KBM-7 (cell line): ENCODE measurements at regions not wholly inside any gene's neighbourhood (a gene's known extent, or its start where the extent isn't known, plus 50 kb on each side); places are given as distances from the start of the nearest gene placed in this dataset.
"Not testable (repeated sequence)": the region's sequence is repeated elsewhere in the genome, so short reads cannot be mapped to it uniquely, and the experiment has no call there.

ENCODE experiments used
- DNase-seq: peaks from one replicate; pipeline ENCODE4 v3.0.0-alpha.2; 2015
- in situ Hi-C: fragments of 300-500 bp; cut with MboI; formaldehyde crosslinking; loops from 2 replicates; pipeline ENCODE4 v1.14.3; 2020; ENCODE audit warnings: low sequenced_read_pairs, low pct_unique_long_range_greater_than_20kb, mixed read lengths

- DNase-seq: no peak
- in situ Hi-C loops: no loop called here
Observed at GRCh38 chr1:201633297-201633696, 94.4 kb downstream of the NAV1 start.

- no peak for DNase-seq
- in situ Hi-C loops: no loop called here
Observed at GRCh38 chr1:201633811-201634210, 94.9 kb downstream of the NAV1 start.

DNA sequence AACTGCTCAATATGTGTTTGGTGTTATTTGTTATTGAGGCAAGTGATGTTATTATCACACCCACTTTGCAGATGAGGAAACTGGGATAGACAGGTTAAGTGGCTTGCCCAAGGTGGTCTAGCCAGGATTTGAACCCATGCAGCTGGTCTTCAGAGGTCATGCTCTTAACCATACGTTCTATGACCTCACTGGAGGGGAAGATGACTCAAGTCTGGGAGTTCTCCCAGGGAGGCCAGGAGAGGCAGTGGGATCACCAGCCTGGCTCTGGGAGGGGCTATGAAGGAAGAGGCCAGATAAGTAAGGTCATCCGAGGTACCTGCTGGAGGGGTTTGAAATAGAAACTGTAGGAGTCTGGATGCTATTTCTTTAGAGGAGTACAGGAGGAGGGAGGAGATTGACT, 95.3 kb downstream of the NAV1 start:
- DNase-seq: no peak
- in situ Hi-C loops: no loop called here

DNA sequence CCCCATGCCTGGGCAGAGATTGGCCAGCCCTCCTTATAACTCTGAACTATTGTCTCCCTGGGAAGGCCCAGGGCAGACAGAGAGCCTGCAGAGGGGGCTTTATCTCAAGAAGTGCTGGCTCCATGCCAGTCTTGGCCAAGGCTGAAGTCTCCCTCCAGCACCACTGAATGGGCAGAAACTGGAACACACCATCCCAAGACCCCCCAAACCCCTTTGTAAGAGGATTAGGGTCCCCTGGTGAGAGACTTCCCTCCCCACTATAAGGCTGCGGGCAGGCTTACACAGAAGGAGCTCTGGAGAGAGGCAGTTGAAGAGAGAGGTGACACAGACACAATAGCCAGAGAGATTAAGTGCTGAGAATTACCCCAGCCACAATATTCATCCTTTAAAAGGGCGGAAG, 97.2 kb downstream of the NAV1 start:
- DNase-seq: no peak
- in situ Hi-C loops: no loop called here

DNA sequence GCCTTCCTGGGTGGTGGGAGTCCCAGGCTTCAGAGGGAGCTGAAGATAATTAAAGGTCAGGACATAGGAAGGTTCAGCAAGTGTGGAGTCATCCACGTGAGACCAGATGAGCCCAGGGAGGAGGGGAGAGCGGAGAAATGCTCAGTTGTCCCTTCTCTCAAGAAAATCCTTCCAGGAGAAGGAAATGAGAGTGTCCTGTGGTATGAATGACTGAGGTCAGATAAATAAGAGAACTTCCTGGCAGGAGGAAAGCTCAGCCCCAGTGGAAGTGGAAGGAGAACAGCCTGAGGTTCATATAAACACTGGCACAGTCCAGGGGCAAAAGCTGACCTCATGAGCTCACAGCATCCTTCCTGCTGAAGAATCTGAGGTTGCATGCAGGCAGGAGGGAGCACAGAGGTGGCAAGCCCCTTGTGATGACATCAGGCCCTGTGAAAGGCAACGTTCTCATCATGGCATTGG, 97.6 kb downstream of the NAV1 start:
- no peak for DNase-seq
- in situ Hi-C loops: no loop called here

GRCh38 chr1:201637282-201638079, 98.6 kb downstream of the NAV1 start:
- DNase-seq: no peak
- in situ Hi-C loops: no loop called here

DNA sequence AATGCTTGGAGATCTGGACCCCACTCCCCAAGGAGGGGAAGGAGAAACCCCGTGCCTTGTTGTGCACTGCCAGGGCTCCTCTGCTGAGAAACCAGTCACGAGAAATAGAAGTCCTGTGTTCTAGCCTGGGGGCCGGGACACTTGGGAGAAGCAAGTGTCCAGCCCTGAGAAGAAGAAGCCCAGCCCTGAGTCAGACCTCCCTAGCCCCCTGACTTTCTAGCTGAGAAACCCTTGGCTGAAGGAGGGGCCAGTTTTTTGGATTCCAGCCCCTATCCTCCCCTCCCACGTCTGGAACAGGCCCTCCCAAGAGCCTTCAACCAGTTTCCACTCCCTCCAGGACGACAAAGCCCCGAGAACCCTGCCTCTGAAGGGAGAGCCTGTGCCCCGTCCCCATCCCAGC, 100.5 kb downstream of the NAV1 start:
- no peak for DNase-seq
- in situ Hi-C loops: no loop called here

GRCh38 chr1:201639826-201640225, 100.9 kb downstream of the NAV1 start:
- DNase-seq: no peak
- in situ Hi-C loops: no loop called here

DNA sequence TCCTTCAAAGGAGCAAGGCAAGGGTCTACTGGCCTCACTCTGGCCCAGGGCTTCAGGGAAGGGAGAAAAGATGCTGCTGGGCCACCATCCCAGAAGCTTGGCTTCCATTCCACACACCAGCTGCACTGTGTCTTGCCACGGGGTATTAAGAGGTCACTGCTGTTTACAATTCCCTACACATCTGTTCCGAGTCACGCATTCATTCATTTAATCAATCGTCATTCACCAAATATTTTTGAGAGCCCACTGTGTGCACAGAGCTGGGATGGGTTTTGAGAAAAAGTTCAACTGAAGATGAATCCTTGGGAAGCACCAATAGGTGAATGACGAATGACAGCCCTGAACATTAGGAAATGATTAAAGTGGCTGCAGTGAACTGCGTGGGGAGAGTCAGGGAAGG, 101.7 kb downstream of the NAV1 start:
- in situ Hi-C loops: no loop called here
- no peak for DNase-seq

GRCh38 chr1:201641524-201642253, 102.8 kb downstream of the NAV1 start:
- in situ Hi-C loops: no loop called here

DNA sequence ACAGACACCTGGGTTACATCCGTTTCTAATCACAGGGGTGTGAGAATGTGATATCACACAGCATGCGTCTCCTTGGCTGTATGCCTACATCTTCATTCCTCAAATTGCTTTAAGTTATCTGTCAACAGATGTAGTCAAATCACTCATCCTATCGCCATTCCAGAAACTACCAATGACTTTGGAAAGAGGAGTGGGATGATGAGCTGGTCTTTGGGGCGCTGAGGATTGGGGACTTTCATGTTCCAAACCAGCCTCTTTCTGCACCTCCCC, 104.8 kb downstream of the NAV1 start:
- DNase-seq: no peak
- in situ Hi-C loops: no loop called here

More at GRCh38 chr1:201641524-201642253, 102.8 kb downstream of the NAV1 start:
- no peak for DNase-seq

DNA sequence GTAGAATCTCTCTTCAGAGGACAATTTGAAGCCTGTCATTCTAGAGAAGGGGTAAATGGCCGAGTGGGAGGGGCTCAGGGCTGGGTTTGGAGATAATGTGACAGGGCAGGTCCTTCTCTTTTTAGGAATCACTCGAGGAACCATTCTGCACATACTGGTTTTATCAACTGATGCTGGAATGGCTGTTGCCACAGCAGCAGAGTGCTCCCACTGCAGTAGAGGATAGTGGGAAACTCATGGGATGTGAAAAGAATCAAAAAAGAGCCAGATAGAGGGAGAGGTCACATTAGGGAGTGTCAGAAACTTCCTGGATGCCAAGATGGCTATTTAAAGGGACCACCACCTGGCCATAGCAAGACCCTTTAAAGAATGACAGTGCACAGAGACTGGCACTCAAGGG, 105.3 kb downstream of the NAV1 start:
- in situ Hi-C loops: no loop called here
- DNase-seq: no peak

- in situ Hi-C loops, DNase-seq: not testable (repeated sequence)
Observed at GRCh38 chr1:201645000-201645399, 106.1 kb downstream of the NAV1 start.

DNA sequence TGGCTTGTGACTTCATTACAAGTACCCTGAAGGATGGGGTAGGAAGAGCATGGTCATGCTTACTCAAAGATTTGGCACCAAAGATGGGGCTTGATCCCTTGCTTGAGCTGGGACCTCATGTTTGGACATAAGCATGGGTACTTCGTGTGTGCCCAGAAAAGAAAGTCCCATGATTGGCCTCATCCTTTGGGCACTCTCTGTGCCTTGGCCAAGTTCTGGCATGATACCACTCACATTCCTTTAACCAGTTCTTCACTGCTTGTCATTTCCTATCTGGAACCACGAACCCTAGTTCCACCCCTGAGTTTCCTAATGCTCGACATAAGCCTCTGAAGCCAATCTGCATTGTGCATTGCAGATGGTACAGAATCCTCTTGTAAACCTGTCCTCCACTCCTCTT, 107.0 kb downstream of the NAV1 start:
- in situ Hi-C loops: no loop called here
- DNase-seq: no peak

GRCh38 chr1:201646411-201647022, 107.6 kb downstream of the NAV1 start:
- in situ Hi-C loops: no loop called here
- DNase-seq: no peak

DNA sequence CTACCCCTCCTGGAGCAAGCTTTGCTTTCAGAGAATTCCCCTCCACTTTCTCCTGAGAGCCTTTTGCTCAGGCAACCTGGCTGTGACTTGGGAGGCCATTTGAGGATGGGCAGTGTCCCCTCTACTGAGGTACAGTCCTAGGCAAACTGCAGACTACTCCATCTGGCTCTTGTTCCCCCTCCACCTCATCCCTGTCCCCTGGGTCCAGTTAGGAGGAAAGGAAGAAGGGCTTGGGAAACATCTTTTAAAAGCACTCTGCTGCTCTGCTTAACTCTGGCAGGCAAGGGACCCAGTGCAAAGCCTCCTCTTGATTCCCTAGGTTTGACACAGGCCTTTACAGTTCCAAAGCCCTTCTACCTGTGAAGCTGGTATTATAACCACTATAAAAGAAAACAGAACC, 108.2 kb downstream of the NAV1 start:
- DNase-seq: no peak
- in situ Hi-C loops: no loop called here

GRCh38 chr1:201647722-201648065, 108.8 kb downstream of the NAV1 start:
- DNase-seq: no peak
- in situ Hi-C loops: no loop called here

DNA sequence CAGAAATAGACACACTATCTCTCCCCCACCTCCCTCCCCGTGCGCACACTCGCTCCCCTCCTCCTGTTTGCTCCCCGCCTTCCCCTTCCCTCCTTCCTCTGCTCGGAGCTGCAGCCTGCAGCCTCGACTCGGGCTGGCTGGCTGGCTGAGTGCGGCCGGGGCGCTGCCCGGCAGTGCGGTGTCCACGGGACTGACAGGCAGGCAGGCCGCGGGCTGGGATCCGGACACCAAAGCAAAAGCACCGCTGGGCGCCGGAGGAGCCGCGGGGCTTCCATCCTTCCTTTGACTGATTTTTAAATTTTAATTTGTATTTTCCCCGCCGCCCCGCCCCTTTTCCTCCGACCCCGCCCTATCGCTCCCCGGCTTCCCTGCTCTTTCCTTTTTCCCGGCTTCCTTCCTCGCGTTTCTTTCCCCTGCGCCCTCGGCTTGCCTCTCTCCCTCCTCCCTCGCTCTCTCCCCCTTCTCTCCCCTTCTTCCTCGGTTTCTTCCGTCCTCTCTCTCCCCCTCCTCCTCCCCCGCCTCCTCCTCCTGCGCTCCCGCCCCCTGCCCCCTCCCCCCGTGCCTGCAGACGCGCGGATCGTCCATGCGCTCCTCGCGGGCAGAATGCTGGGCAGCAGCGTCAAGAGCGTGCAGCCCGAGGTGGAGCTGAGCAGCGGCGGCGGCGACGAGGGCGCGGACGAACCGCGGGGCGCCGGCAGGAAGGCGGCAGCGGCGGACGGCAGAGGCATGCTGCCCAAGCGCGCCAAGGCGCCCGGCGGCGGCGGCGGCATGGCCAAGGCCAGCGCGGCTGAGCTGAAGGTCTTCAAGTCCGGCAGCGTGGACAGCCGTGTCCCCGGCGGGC, 109.4 kb downstream of the NAV1 start:
- no peak for DNase-seq
- in situ Hi-C loops: no loop called here

GRCh38 chr1:201648907-201649721, 110.2 kb downstream of the NAV1 start:
- DNase-seq: no peak
- in situ Hi-C loops: no loop called here
